H1 (cell line): ENCODE measurements at regions not wholly inside any gene's neighbourhood (a gene's known extent, or its start where the extent isn't known, plus 50 kb on each side); places are given as distances from the start of the nearest gene placed in this dataset.

Experiments
- CTCF ChIA-PET: fragments of 300-600 bp; sonication (Branson Sonifier 250); formaldehyde crosslinking; loops from one replicate; lab custom pipeline; 2021; ENCODE audit not compliant: partially characterized antibody; lab: Charles Lee
- POLR2A ChIA-PET: fragments of 300-600 bp; sonication (Branson Sonifier 250); formaldehyde crosslinking; loops from one replicate; lab custom pipeline; 2021; ENCODE audit warnings: inconsistent platforms; ENCODE audit not compliant: partially characterized antibody; lab: Charles Lee
- DNase-seq, 2 experiments: peaks; one replicate each; pipeline versions ENCODE4 v3.0.0 to v3.0.0-alpha.2; 2010 to 2022; ENCODE audit warnings: low spot score in 2 of 2, low read depth in 1 of 2, mixed read lengths in 1 of 2
- FAIRE-seq: peaks from 2 replicates; lab custom pipeline; 2011; peaks lifted over from hg19 to GRCh38; lab: Jason Lieb, UNC
- H2AFZ ChIP-seq: 2 replicates; pipeline ENCODE4 v1.8.1; 2012; ENCODE audit warnings: low read length, inconsistent platforms
- H2AK5ac ChIP-seq: 2 replicates; pipeline ENCODE4 v1.6.1; 2013; ENCODE audit warnings: low read depth, low read length
- H2BK120ac ChIP-seq: replicated peaks from 2 replicates; pipeline ENCODE3; 2013; ENCODE audit warnings: low read depth, low read length, inconsistent platforms
- H2BK12ac ChIP-seq: 2 replicates; pipeline ENCODE4 v1.6.1; 2013; ENCODE audit warnings: low read depth, low read length
- H2BK15ac ChIP-seq: 2 replicates; pipeline ENCODE4 v1.6.1; 2013; ENCODE audit warnings: low read length
- H2BK20ac ChIP-seq: 2 replicates; pipeline ENCODE4 v1.6.1; 2013; ENCODE audit warnings: low read length
- H2BK5ac ChIP-seq: 2 replicates; pipeline ENCODE4 v1.6.1; 2013; ENCODE audit warnings: low read depth, low read length
- H3K14ac ChIP-seq: 2 replicates; pipeline ENCODE4 v1.6.1; 2013; ENCODE audit warnings: inconsistent platforms; ENCODE audit not compliant: insufficient read length
- H3K18ac ChIP-seq: 2 replicates; pipeline ENCODE4 v1.6.1; 2013; ENCODE audit warnings: low read length; ENCODE audit errors: extremely low read depth
- H3K23ac ChIP-seq: 2 replicates; pipeline ENCODE4 v1.6.1; 2013; ENCODE audit warnings: inconsistent platforms; ENCODE audit not compliant: insufficient read length
- H3K23me2 ChIP-seq: 2 replicates; pipeline ENCODE4 v1.6.1; 2013; ENCODE audit warnings: low read depth, low read length
- H3K27ac ChIP-seq: 2 replicates; pipeline ENCODE4 v1.6.1; 2011; ENCODE audit warnings: low read depth, low read length, inconsistent platforms
- H3K27me3 ChIP-seq, 4 experiments: replicated peaks in 1 of 4; 1 replicate in 1 of 4; 2 replicates in 3 of 4; pipeline versions ENCODE4 v1.6.1 to v1.8.1; 2011 to 2013; ENCODE audit warnings: low read length in 3 of 4, mild to moderate bottlenecking in 3 of 4, inconsistent platforms in 2 of 4, mixed read lengths in 2 of 4, moderate library complexity in 1 of 4; ENCODE audit not compliant: control insufficient read depth in 3 of 4, insufficient read depth in 3 of 4; ENCODE audit errors: extremely low read depth in 1 of 4
- H3K36me3 ChIP-seq, 4 experiments: 2 replicates each; pipeline versions ENCODE4 v1.6.1 to v1.8.1; 2011 to 2013; ENCODE audit warnings: mild to moderate bottlenecking in 4 of 4, low read length in 3 of 4, moderate library complexity in 2 of 4, control low read depth in 1 of 4, inconsistent platforms in 1 of 4; ENCODE audit not compliant: insufficient read depth in 4 of 4, control insufficient read depth in 2 of 4
- H3K4ac ChIP-seq: replicated peaks from 2 replicates; pipeline ENCODE3; 2013; ENCODE audit warnings: low read length, low read depth, mixed read lengths, inconsistent platforms; ENCODE audit not compliant: insufficient read length
- H3K4me1 ChIP-seq, 4 experiments: replicated peaks in 1 of 4; 1 replicate in 1 of 4; 2 replicates in 3 of 4; pipeline versions ENCODE4 v1.6.1 to v1.8.1; 2011 to 2013; ENCODE audit warnings: low read length in 3 of 4, inconsistent platforms in 2 of 4, mixed read lengths in 1 of 4; ENCODE audit not compliant: insufficient read depth in 4 of 4, control insufficient read depth in 3 of 4
- H3K4me2 ChIP-seq, 2 experiments: 2 replicates each; pipeline versions ENCODE4 v1.6.1 to v1.8.1; 2011 to 2013; ENCODE audit warnings: low read depth in 2 of 2, low read length in 2 of 2, control low read depth in 1 of 2, inconsistent platforms in 1 of 2, mild to moderate bottlenecking in 1 of 2; ENCODE audit not compliant: insufficient read depth in 1 of 2
- H3K4me3 ChIP-seq, 4 experiments: fragments of 200-600, 300-600 bp in 1 of 4; sonication (generic), shearing (Covaris generic), sonication (Bioruptor Twin) in 1 of 4; 2 replicates each; pipeline versions ENCODE4 v1.5.1 to v1.8.1; 2011 to 2016; ENCODE audit warnings: low read length in 4 of 4, low read depth in 3 of 4, control low read depth in 2 of 4, inconsistent platforms in 2 of 4, mild to moderate bottlenecking in 2 of 4, mixed read lengths in 1 of 4, moderate library complexity in 1 of 4; ENCODE audit not compliant: insufficient read depth in 2 of 4; ENCODE audit errors: extremely low read depth in 1 of 4
- H3K56ac ChIP-seq: replicated peaks from 2 replicates; pipeline ENCODE3; 2013; ENCODE audit warnings: low read depth, mild to moderate bottlenecking, mixed read lengths, low read length, inconsistent platforms; ENCODE audit not compliant: insufficient read length
- H3K79me1 ChIP-seq: 2 replicates; pipeline ENCODE4 v1.6.1; 2013; ENCODE audit warnings: low read depth, low read length, control low read depth
- H3K79me2 ChIP-seq, 2 experiments: 2 replicates each; pipeline versions ENCODE4 v1.6.1 to v1.8.1; 2012 to 2013; ENCODE audit warnings: low read length in 2 of 2, mild to moderate bottlenecking in 2 of 2, inconsistent platforms in 1 of 2; ENCODE audit not compliant: insufficient read depth in 2 of 2, control insufficient read depth in 1 of 2
- H3K9ac ChIP-seq, 4 experiments: replicated peaks in 1 of 4; 1 replicate in 1 of 4; 2 replicates in 3 of 4; pipeline versions ENCODE4 v1.6.1 to v1.8.1; 2011 to 2013; ENCODE audit warnings: low read depth in 3 of 4, low read length in 3 of 4, control low read depth in 2 of 4, mild to moderate bottlenecking in 2 of 4, moderate library complexity in 2 of 4, inconsistent platforms in 1 of 4; ENCODE audit errors: extremely low read depth in 1 of 4
- H3K9me3 ChIP-seq, 2 experiments: 2 replicates each; pipeline versions ENCODE4 v1.6.1 to v1.8.1; 2012 to 2013; ENCODE audit warnings: mild to moderate bottlenecking in 2 of 2, moderate library complexity in 2 of 2, control low read depth in 1 of 2, inconsistent platforms in 1 of 2, low read depth in 1 of 2, low read length in 1 of 2, mixed read lengths in 1 of 2; ENCODE audit not compliant: insufficient read depth in 2 of 2
- H4K20me1 ChIP-seq, 2 experiments: replicated peaks in 1 of 2; 2 replicates each; pipeline versions ENCODE3 to v1.8.1; 2011 to 2013; ENCODE audit warnings: inconsistent platforms in 2 of 2, low read length in 2 of 2, mild to moderate bottlenecking in 1 of 2; ENCODE audit not compliant: insufficient read depth in 2 of 2, control insufficient read depth in 1 of 2
- H4K5ac ChIP-seq: 2 replicates; pipeline ENCODE4 v1.6.1; 2013; ENCODE audit warnings: low read length, low read depth, mixed read lengths, inconsistent platforms; ENCODE audit not compliant: insufficient read length
- H4K8ac ChIP-seq: 2 replicates; pipeline ENCODE4 v1.8.0; 2013; ENCODE audit warnings: mild to moderate bottlenecking, moderate library complexity, low read length, inconsistent platforms; ENCODE audit not compliant: insufficient read depth; ENCODE audit errors: extremely low read depth
- H4K91ac ChIP-seq: replicated peaks from 2 replicates; pipeline ENCODE3; 2013; ENCODE audit warnings: low read length, mixed read lengths, inconsistent platforms; ENCODE audit not compliant: insufficient read length
- ASH2L ChIP-seq: fragments of 200-600, 300-600 bp; sonication (generic); IDR thresholded peaks from one replicate; pipeline ENCODE4 v1.7.1; 2017; ENCODE audit warnings: low read length
- CTBP2 ChIP-seq: IDR thresholded peaks from 2 replicates; pipeline ENCODE4 v1.7.0; 2011; ENCODE audit warnings: borderline replicate concordance, mild to moderate bottlenecking, moderate library complexity, mixed read lengths, low read length; ENCODE audit not compliant: insufficient read depth, insufficient read length
- EP300 ChIP-seq, 2 experiments: IDR thresholded peaks; 1 replicate in 1 of 2; 2 replicates in 1 of 2; pipeline ENCODE4 v1.6.1; 2011 to 2012; ENCODE audit warnings: low read depth in 2 of 2, low read length in 2 of 2, mild to moderate bottlenecking in 2 of 2, borderline replicate concordance in 1 of 2, inconsistent platforms in 1 of 2, moderate library complexity in 1 of 2
- GABPA ChIP-seq: IDR thresholded peaks from 2 replicates; pipeline ENCODE4 v1.6.1; 2011; ENCODE audit warnings: mild to moderate bottlenecking, low read length, moderate library complexity, borderline replicate concordance; ENCODE audit not compliant: insufficient read depth
- JUN ChIP-seq: IDR thresholded peaks from 2 replicates; pipeline ENCODE4 v1.6.1; 2011; ENCODE audit warnings: low read depth, mild to moderate bottlenecking, improper control_type of control experiment, low read length
- PHF8 ChIP-seq: fragments of 200-600 bp; sonication (generic); conservative IDR thresholded peaks from 2 replicates; pipeline ENCODE4 v1.7.1; 2012; ENCODE audit warnings: low read depth, mild to moderate bottlenecking, inconsistent platforms, low read length, moderate library complexity
- RNF2 ChIP-seq: fragments of 200-900, 300-1000 bp; sonication (generic); IDR thresholded peaks from 2 replicates; pipeline ENCODE4 v1.7.1; 2016; ENCODE audit warnings: borderline replicate concordance, low read depth, mild to moderate bottlenecking, antibody characterized with exemption, low read length; ENCODE audit not compliant: poor library complexity, severe bottlenecking; ENCODE audit errors: missing control alignments
- SAP30 ChIP-seq: fragments of 300-600 bp; sonication (generic); IDR thresholded peaks from 2 replicates; pipeline ENCODE4 v1.7.1; 2012; ENCODE audit warnings: low read length, moderate library complexity, mild to moderate bottlenecking, inconsistent platforms; ENCODE audit not compliant: insufficient read depth, insufficient replicate concordance
- ZNF274 ChIP-seq: IDR thresholded peaks from 2 replicates; pipeline ENCODE4 v1.7.0; 2012; ENCODE audit warnings: low read length, borderline replicate concordance; ENCODE audit errors: extremely low read depth
- WGBS, 2 experiments: shearing (Covaris generic) in 1 of 2; methylation state at CpG; one replicate each; pipeline versions ENCODE4 v1.1.6 to v1.1.7; 2013 to 2015; ENCODE audit warnings: low lambda C conversion rate in 2 of 2, mixed read lengths in 2 of 2, inconsistent platforms in 1 of 2, low coverage in 1 of 2, missing lambda C conversion rate in 1 of 2; ENCODE audit not compliant: insufficient replicate concordance in 2 of 2, insufficient coverage in 1 of 2, insufficient read length in 1 of 2; ENCODE audit errors: extremely low coverage in 1 of 2, missing lambda C conversion rate in 1 of 2; 5-methylcytosine and 5-hydroxymethylcytosine counted together
- TF ChIP-seq, protein P1 (sequence below): IDR thresholded peaks from 2 replicates; pipeline ENCODE4 v1.6.1; 2012; ENCODE audit warnings: low read length, inconsistent platforms

GRCh38 chr6:155762649-155763048 lies 307.0 kb upstream of the NOX3 start:
- Histone ChIP-seq H3K4me1 (no peaks in the 10 kb centered on the region), H3K4ac (no peak overlapping the region), H3K4me2 (no peak overlapping the region), H3K23ac (no peak overlapping the region), H3K9ac (no peak overlapping the region), H2BK20ac (no peak overlapping the region), H4K20me1 (no peaks in the 10 kb centered on the region), H3K27me3 (no peaks in the 10 kb centered on the region), H4K8ac (no peak overlapping the region), H3K9me3 (no peaks in the 10 kb centered on the region), H3K36me3 (no peaks in the 10 kb centered on the region), H2AFZ (no peak overlapping the region), H2BK15ac (no peak overlapping the region), H2BK120ac (no peak overlapping the region), H3K23me2 (no peaks in the 10 kb centered on the region), H3K14ac (no peak overlapping the region), H4K91ac (no peak overlapping the region), H3K79me2 (no peaks in the 10 kb centered on the region), H3K56ac (no peak overlapping the region), H2AK5ac (no peak overlapping the region), H3K79me1 (no peaks in the 10 kb centered on the region), H4K5ac (no peak overlapping the region), H2BK5ac (no peak overlapping the region), H3K18ac (no peak overlapping the region), H3K4me3 (no peak overlapping the region), H3K27ac (no peak overlapping the region), H2BK12ac (no peak overlapping the region)
- no peak for DNase-seq
- WGBS, 2 experiments, result 92% methylated on average over 3 of the region's 3 CpGs; no CpG with 5 or more reads in 1 of the 2 experiments
- ChIA-PET POLR2A (no interaction called here), CTCF (no interaction called here)
- no peak for FAIRE-seq
- TF ChIP-seq, protein P1, sequence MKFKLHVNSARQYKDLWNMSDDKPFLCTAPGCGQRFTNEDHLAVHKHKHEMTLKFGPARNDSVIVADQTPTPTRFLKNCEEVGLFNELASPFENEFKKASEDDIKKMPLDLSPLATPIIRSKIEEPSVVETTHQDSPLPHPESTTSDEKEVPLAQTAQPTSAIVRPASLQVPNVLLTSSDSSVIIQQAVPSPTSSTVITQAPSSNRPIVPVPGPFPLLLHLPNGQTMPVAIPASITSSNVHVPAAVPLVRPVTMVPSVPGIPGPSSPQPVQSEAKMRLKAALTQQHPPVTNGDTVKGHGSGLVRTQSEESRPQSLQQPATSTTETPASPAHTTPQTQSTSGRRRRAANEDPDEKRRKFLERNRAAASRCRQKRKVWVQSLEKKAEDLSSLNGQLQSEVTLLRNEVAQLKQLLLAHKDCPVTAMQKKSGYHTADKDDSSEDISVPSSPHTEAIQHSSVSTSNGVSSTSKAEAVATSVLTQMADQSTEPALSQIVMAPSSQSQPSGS, result no peak
- no peak for TF ChIP-seq ZNF274
- no peak for TF ChIP-seq EP300 (IDR thresholded peaks at IDR 0.05; ENCODE audit: borderline replicate concordance in 1 of 2, low read depth in 2 of 2, low read length in 2 of 2)
- no peak for TF ChIP-seq PHF8
- no peak for TF ChIP-seq SAP30
- no peak for TF ChIP-seq ASH2L
- TF ChIP-seq JUN, result no peak
- no peak for TF ChIP-seq CTBP2
- no peak for TF ChIP-seq GABPA
- TF ChIP-seq RNF2, result no peak
